ENCODE measurements at regions not wholly inside any gene's neighbourhood (a gene's known extent, or its start where the extent isn't known, plus 50 kb on each side); places are given as distances from the start of the nearest gene placed in this dataset.

DNA sequence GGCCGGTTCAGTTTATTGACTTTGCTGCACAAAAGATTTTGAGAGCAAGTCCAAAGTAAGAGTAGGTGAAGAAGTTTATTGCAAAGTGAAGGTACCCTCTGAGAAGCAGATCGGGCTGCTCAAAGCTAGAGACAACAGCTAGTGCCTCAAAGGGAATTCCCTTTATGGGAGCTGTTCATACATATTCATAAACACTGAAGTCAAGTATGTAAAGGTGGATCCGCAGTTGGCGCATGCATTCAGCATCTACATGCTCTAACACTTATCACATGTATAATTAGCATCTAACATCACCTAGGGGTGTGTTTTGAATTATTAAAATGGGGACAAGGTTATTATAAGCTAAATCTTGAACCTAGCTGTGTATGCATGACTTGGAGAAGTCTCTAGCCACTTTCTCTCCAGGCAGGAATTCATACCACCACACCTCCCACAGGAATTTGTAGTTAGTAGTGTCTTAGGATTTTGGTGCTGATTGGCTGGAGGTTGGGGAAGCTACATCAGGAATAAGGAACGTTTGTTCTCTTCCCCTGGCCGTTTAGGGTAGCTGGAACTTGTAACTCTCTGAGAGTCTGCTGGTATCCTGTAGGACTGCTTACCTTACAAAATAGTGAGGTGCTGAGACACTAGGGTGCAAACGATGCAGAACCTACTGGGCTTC is 1633.9 kb downstream of the GRIK2 start:
- TF ChIP-seq, protein P1, sequence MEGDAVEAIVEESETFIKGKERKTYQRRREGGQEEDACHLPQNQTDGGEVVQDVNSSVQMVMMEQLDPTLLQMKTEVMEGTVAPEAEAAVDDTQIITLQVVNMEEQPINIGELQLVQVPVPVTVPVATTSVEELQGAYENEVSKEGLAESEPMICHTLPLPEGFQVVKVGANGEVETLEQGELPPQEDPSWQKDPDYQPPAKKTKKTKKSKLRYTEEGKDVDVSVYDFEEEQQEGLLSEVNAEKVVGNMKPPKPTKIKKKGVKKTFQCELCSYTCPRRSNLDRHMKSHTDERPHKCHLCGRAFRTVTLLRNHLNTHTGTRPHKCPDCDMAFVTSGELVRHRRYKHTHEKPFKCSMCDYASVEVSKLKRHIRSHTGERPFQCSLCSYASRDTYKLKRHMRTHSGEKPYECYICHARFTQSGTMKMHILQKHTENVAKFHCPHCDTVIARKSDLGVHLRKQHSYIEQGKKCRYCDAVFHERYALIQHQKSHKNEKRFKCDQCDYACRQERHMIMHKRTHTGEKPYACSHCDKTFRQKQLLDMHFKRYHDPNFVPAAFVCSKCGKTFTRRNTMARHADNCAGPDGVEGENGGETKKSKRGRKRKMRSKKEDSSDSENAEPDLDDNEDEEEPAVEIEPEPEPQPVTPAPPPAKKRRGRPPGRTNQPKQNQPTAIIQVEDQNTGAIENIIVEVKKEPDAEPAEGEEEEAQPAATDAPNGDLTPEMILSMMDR (IDR thresholded peaks at IDR 0.05; ENCODE audit: low read length) = no peak
- TF ChIP-seq EZH2 (IDR thresholded peaks at IDR 0.05; ENCODE audit: borderline replicate concordance, low read length) = no peak

Data from OCI-LY1 (cell line).